HG03135 (cell line): ENCODE measurements at regions not wholly inside any gene's neighbourhood (a gene's known extent, or its start where the extent isn't known, plus 50 kb on each side); places are given as distances from the start of the nearest gene placed in this dataset.

ENCODE experiments used
- ATAC-seq: cut with Tn5 transposase; IDR thresholded peaks from one replicate; pipeline ENCODE4 v1.9.1; 2021; ENCODE audit warnings: mild to moderate bottlenecking, moderate library complexity; ENCODE audit not compliant: unreplicated experiment

DNA sequence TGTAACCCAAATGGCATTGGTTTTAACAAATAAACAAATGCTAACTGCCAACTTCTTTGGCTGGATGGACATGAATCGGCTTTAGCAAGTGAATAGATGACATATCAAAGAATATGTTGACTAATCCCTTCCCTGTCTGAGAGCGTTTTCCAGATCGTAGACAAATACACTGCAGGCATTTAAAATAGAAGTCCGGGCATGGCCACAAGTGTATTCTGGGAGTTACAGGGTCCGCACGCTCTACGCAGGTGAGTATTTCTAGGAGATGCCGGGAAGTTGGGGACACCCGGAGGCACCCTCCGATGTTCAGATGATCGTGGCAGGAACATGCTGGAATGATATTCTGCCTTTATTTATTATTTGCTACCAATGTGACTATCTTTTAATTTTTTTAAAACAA, 53.2 kb upstream of the ZNF536 start:
- ATAC-seq, result no peak

DNA sequence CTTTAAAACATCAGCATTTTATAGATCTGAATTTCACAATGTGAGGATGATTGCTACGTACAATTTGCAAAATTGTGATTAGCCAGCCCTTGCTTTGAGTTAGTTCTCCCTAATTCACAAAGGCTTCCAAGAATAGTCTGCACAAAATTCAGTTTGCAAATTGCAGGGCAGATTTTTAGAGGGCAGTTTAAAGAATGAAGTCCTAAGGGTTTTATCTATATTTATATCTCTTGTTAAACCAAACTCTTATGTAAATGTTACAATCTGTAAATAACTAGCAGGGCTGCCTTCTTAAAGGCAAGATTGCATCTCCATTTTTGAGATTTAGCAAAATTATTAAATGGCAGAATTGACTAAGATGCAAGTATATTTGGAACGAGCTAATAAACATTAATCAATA, 52.8 kb upstream of the ZNF536 start:
- ATAC-seq, result no peak

DNA sequence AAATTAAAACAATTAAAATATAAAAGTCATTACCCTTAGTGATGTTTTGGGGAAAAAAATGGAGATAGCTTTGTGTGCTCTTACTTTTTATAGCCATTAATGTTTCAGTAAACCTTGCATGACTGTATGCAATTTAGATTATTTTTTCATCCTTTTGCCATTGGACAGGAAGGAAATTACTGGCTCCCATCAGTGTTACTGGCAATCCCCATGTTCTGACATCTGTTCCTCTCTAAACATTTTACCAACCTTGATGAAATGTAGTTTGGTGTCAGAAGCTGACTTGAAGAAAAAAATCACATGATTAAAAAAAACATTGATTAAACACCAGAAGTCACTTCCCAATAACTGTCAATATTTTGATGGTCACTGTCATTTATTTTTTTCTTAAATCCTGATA, 52.3 kb upstream of the ZNF536 start:
- ATAC-seq, result no peak

DNA sequence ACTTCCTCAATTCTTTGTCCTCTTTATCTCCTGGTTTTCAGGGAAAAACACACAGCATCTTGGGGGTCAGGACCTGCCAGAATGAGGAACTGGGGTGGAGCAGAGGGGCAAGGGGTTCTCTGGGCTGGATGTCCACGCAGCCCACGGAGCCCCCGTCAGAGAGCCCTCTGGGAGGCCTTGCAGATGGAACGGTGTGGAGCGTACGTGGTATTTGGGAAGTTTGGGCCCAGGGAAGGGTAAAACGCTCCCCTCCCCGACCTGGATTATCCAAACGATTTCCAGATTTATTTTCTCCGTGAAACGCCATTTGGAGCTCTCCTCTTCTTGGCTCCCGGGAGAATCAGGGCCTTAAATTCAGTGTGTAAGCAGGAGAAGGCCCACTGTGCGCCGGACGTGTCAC, 51.7 kb upstream of the ZNF536 start:
- no peak for ATAC-seq

DNA sequence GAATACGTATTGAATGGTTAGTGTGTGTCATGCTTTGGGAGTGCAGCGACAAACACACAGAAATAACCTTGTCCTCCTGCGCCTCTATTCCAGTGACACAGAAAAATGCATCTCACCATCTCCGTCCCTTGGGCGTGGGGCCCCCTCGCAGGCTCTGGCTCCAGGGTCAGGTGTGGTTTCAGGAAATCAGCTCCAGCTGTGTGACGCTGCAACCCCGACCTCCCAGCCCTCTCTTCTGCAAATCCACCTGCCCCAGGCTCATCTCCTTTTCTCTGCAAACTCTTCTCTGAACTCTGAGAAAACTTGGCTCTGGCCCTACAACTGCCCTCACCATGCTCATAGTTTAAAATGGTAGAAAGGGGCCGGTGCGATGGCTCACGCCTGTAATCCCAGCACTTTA, 51.3 kb upstream of the ZNF536 start:
- ATAC-seq, result no peak
